GM18505 (cell line): ENCODE measurements at regions not wholly inside any gene's neighbourhood (a gene's known extent, or its start where the extent isn't known, plus 50 kb on each side); places are given as distances from the start of the nearest gene placed in this dataset.

Source experiments
- ATAC-seq: cut with Tn5 transposase; IDR thresholded peaks from one replicate; pipeline ENCODE4 v1.9.1; 2021; ENCODE audit not compliant: unreplicated experiment
- POLR2A ChIP-seq: IDR thresholded peaks from 4 replicates; pipeline ENCODE4 v1.6.1; 2011; ENCODE audit warnings: borderline replicate concordance; ENCODE audit not compliant: insufficient read depth, insufficient read length; ENCODE audit errors: extremely low read depth

GRCh38 chr11:80521592-80521991 lies 1080.8 kb upstream of the TENM4 start:
- no peak for ATAC-seq
- TF ChIP-seq POLR2A: no peak

GRCh38 chr11:80520507-80520887 lies 1079.7 kb upstream of the TENM4 start:
- TF ChIP-seq POLR2A: no peak
- ATAC-seq: no peak

GRCh38 chr11:80519596-80520506 lies 1079.0 kb upstream of the TENM4 start:
- TF ChIP-seq POLR2A: no peak
- no peak for ATAC-seq

GRCh38 chr11:80517701-80518100 lies 1076.9 kb upstream of the TENM4 start:
- no peak for ATAC-seq
- no peak for TF ChIP-seq POLR2A

GRCh38 chr11:80515097-80515496 lies 1074.3 kb upstream of the TENM4 start:
- no peak for TF ChIP-seq POLR2A
- peak; percentile 52 for ATAC-seq

- no peak for TF ChIP-seq POLR2A
- ATAC-seq: no peak
Measured at GRCh38 chr11:80512491-80512890, 1071.7 kb upstream of the TENM4 start.

GRCh38 chr11:80505771-80506170 lies 1064.9 kb upstream of the TENM4 start:
- no peak for TF ChIP-seq POLR2A
- ATAC-seq: no peak

GRCh38 chr11:80503990-80504389 lies 1063.2 kb upstream of the TENM4 start:
- TF ChIP-seq POLR2A: no peak
- no peak for ATAC-seq

- no peak for TF ChIP-seq POLR2A
- no peak for ATAC-seq
Measured at GRCh38 chr11:80502511-80502910, 1061.7 kb upstream of the TENM4 start.

GRCh38 chr11:80495116-80495515 lies 1054.3 kb upstream of the TENM4 start:
- no peak for TF ChIP-seq POLR2A
- ATAC-seq: no peak

- ATAC-seq: no peak
- TF ChIP-seq POLR2A: no peak
Measured at GRCh38 chr11:80487952-80488351, 1047.1 kb upstream of the TENM4 start.

- no peak for ATAC-seq
- TF ChIP-seq POLR2A: no peak
Measured at GRCh38 chr11:80486678-80487077, 1045.8 kb upstream of the TENM4 start.

GRCh38 chr11:80477178-80477577 lies 1036.3 kb upstream of the TENM4 start:
- ATAC-seq: no peak
- TF ChIP-seq POLR2A: no peak

- ATAC-seq: no peak
- TF ChIP-seq POLR2A: no peak
Measured at GRCh38 chr11:80473562-80473961, 1032.7 kb upstream of the TENM4 start.

GRCh38 chr11:80469871-80470270 lies 1029.0 kb upstream of the TENM4 start:
- no peak for ATAC-seq
- no peak for TF ChIP-seq POLR2A

- ATAC-seq: no peak
- TF ChIP-seq POLR2A: no peak
Measured at GRCh38 chr11:80466570-80466969, 1025.7 kb upstream of the TENM4 start.

- ATAC-seq: no peak
- TF ChIP-seq POLR2A: no peak
Measured at GRCh38 chr11:80462211-80462610, 1021.4 kb upstream of the TENM4 start.
